IMR-90 (cell line): ENCODE measurements at regions not wholly inside any gene's neighbourhood (a gene's known extent, or its start where the extent isn't known, plus 50 kb on each side); places are given as distances from the start of the nearest gene placed in this dataset.

Experiments used
- ATAC-seq: fragments of 200-7000 bp; cut with Tn5 transposase; 2 replicates; pipeline ENCODE4 v1.9.1; 2020; ENCODE audit warnings: low read depth, mild to moderate bottlenecking, moderate library complexity
- BruUV-seq: library from RNA; stranded (reverse); fragments of 400-500 nt; replicated peaks from 2 replicates; lab custom pipeline; 2021; lab: Mats Ljungman, UMichigan
- CTCF ChIA-PET: fragments of 300-600 bp; formaldehyde crosslinking; extraction: SDS; loops from one replicate; lab custom pipeline; 2021; ENCODE audit warnings: antibody characterized with exemption; lab: Yijun Ruan, JAX
- POLR2A ChIA-PET: fragments of 300-600 bp; sonication (Branson Sonifier 250); formaldehyde crosslinking; loops from one replicate; lab custom pipeline; 2022; ENCODE audit warnings: antibody characterized with exemption; ENCODE audit not compliant: unreplicated experiment; lab: Charles Lee
- DNase-seq: peaks from one replicate; pipeline ENCODE4 v3.0.0; 2013
- H2AFZ ChIP-seq: replicated peaks from 2 replicates; pipeline ENCODE3; 2013; ENCODE audit warnings: low read length, mild to moderate bottlenecking; ENCODE audit not compliant: poor library complexity
- H2AK5ac ChIP-seq: 2 replicates; pipeline ENCODE4 v1.6.1; 2013; ENCODE audit warnings: low read depth, low read length, inconsistent platforms
- H2AK9ac ChIP-seq: replicated peaks from 2 replicates; pipeline ENCODE3; 2013; ENCODE audit warnings: mild to moderate bottlenecking, low read depth, low read length, moderate library complexity; ENCODE audit not compliant: poor library complexity
- H2BK120ac ChIP-seq: 2 replicates; pipeline ENCODE4 v1.6.1; 2013; ENCODE audit warnings: low read depth, low read length, inconsistent platforms
- H2BK15ac ChIP-seq: 3 replicates; pipeline ENCODE4 v1.6.1; 2013; ENCODE audit warnings: low read depth, low read length, inconsistent platforms
- H2BK20ac ChIP-seq: 2 replicates; pipeline ENCODE4 v1.6.1; 2013; ENCODE audit warnings: low read depth, mild to moderate bottlenecking, inconsistent platforms, low read length, moderate library complexity
- H2BK5ac ChIP-seq: 2 replicates; pipeline ENCODE4 v1.6.1; 2013; ENCODE audit warnings: mild to moderate bottlenecking, low read depth, low read length, inconsistent platforms; ENCODE audit not compliant: poor library complexity, severe bottlenecking
- H3K14ac ChIP-seq: replicated peaks from 2 replicates; pipeline ENCODE4 v1.6.1; 2013; ENCODE audit warnings: low read depth, low read length, inconsistent platforms
- H3K18ac ChIP-seq: 2 replicates; pipeline ENCODE4 v1.6.1; 2013; ENCODE audit warnings: low read depth, low read length, control low read depth
- H3K23ac ChIP-seq: 2 replicates; pipeline ENCODE4 v1.6.1; 2013; ENCODE audit warnings: low read depth, low read length, inconsistent platforms
- H3K27ac ChIP-seq: 2 replicates; pipeline ENCODE4 v1.5.1; 2013; ENCODE audit warnings: mild to moderate bottlenecking, control low read depth, low read length; ENCODE audit not compliant: insufficient read depth
- H3K27me3 ChIP-seq: 2 replicates; pipeline ENCODE4 v1.6.1; 2013; ENCODE audit warnings: low read length; ENCODE audit not compliant: control insufficient read depth, insufficient read depth
- H3K36me3 ChIP-seq: 2 replicates; pipeline ENCODE4 v1.6.1; 2013; ENCODE audit warnings: low read length, mixed read lengths; ENCODE audit not compliant: control insufficient read depth, insufficient read depth
- H3K4ac ChIP-seq: 2 replicates; pipeline ENCODE4 v1.6.1; 2013; ENCODE audit warnings: low read depth, low read length, inconsistent platforms
- H3K4me1 ChIP-seq: 2 replicates; pipeline ENCODE4 v1.6.1; 2013; ENCODE audit warnings: low read length, mixed read lengths; ENCODE audit not compliant: control insufficient read depth, insufficient read depth
- H3K4me2 ChIP-seq: 2 replicates; pipeline ENCODE4 v1.6.1; 2013; ENCODE audit warnings: low read depth, mild to moderate bottlenecking, control low read depth, low read length, moderate library complexity
- H3K4me3 ChIP-seq: 2 replicates; pipeline ENCODE4 v1.5.1; 2013; ENCODE audit warnings: low read depth, mild to moderate bottlenecking, control low read depth, low read length, moderate library complexity; ENCODE audit not compliant: insufficient read depth
- H3K56ac ChIP-seq: 2 replicates; pipeline ENCODE4 v1.6.1; 2013; ENCODE audit warnings: low read length, inconsistent platforms; ENCODE audit not compliant: insufficient read depth; ENCODE audit errors: extremely low read depth
- H3K79me1 ChIP-seq, 2 experiments: 2 replicates each; pipeline ENCODE4 v1.6.1; 2013; ENCODE audit warnings: low read length in 2 of 2, inconsistent platforms in 1 of 2, low read depth in 1 of 2
- H3K9ac ChIP-seq: 2 replicates; pipeline ENCODE4 v1.6.1; 2013; ENCODE audit warnings: low read depth, low read length, control low read depth
- H3K9me1 ChIP-seq: 2 replicates; pipeline ENCODE4 v1.6.1; 2013; ENCODE audit warnings: low read length, inconsistent platforms; ENCODE audit not compliant: insufficient read depth
- H3K9me3 ChIP-seq: 2 replicates; pipeline ENCODE4 v1.6.1; 2013; ENCODE audit warnings: low read length; ENCODE audit not compliant: control insufficient read depth, insufficient read depth
- H4K20me1 ChIP-seq: 2 replicates; pipeline ENCODE4 v1.6.1; 2013; ENCODE audit warnings: low read length, inconsistent platforms; ENCODE audit not compliant: insufficient read depth
- H4K5ac ChIP-seq: 2 replicates; pipeline ENCODE4 v1.6.1; 2013; ENCODE audit warnings: mild to moderate bottlenecking, low read depth, low read length, control low read depth
- H4K8ac ChIP-seq, 2 experiments: 2 replicates each; pipeline ENCODE4 v1.6.1; 2013; ENCODE audit warnings: low read depth in 2 of 2, low read length in 2 of 2, control low read depth in 1 of 2, inconsistent platforms in 1 of 2
- H4K91ac ChIP-seq: 2 replicates; pipeline ENCODE4 v1.6.1; 2013; ENCODE audit warnings: low read depth, low read length, inconsistent platforms; ENCODE audit not compliant: insufficient read depth
- BHLHE40 ChIP-seq: fragments of 150-350 bp; IDR thresholded peaks from 2 replicates; pipeline ENCODE4 v1.6.1; 2016; ENCODE audit warnings: mild to moderate bottlenecking, low read depth, low read length
- CEBPB ChIP-seq: IDR thresholded peaks from 2 replicates; pipeline ENCODE4 v1.6.1; 2012; ENCODE audit warnings: low read depth, low read length, improper control_type of control experiment
- CHD1 ChIP-seq: IDR thresholded peaks from 2 replicates; pipeline ENCODE4 v1.6.1; 2012; ENCODE audit warnings: low read depth, low read length, improper control_type of control experiment
- CTCF ChIP-seq: conservative IDR thresholded peaks from 2 replicates; pipeline ENCODE4 v1.5.1; 2012; ENCODE audit warnings: mild to moderate bottlenecking, low read depth, low read length, improper control_type of control experiment
- ELK1 ChIP-seq: fragments of 150-350 bp; IDR thresholded peaks from 2 replicates; pipeline ENCODE4 v1.6.1; 2016; ENCODE audit warnings: low read depth, mild to moderate bottlenecking, low read length, moderate library complexity, borderline replicate concordance
- FOS ChIP-seq: fragments of 150-350 bp; IDR thresholded peaks from 2 replicates; pipeline ENCODE4 v1.6.1; 2016; ENCODE audit warnings: low read depth, low read length
- MAFK ChIP-seq: IDR thresholded peaks from 2 replicates; pipeline ENCODE4 v1.6.1; 2012; ENCODE audit warnings: low read depth, low read length, improper control_type of control experiment
- MXI1 ChIP-seq: IDR thresholded peaks from 2 replicates; pipeline ENCODE4 v1.6.1; 2012; ENCODE audit warnings: low read depth, mild to moderate bottlenecking, low read length, moderate library complexity, borderline replicate concordance
- NFE2L2 ChIP-seq: fragments of 150-350 bp; IDR thresholded peaks from 2 replicates; pipeline ENCODE4 v1.6.1; 2016; ENCODE audit warnings: low read depth, mild to moderate bottlenecking, low read length
- RAD21 ChIP-seq: IDR thresholded peaks from 2 replicates; pipeline ENCODE4 v1.6.1; 2012; ENCODE audit warnings: low read length, improper control_type of control experiment
- RFX5 ChIP-seq: IDR thresholded peaks from 2 replicates; pipeline ENCODE4 v1.8.0; 2012; ENCODE audit warnings: low read depth, mild to moderate bottlenecking, low read length, moderate library complexity
- SMC3 ChIP-seq: fragments of 150-350 bp; IDR thresholded peaks from 2 replicates; pipeline ENCODE4 v1.6.1; 2016; ENCODE audit warnings: low read depth, mild to moderate bottlenecking, antibody characterized with exemption, low read length, moderate library complexity
- USF2 ChIP-seq: fragments of 150-350 bp; IDR thresholded peaks from 2 replicates; pipeline ENCODE4 v1.6.1; 2017; ENCODE audit warnings: mild to moderate bottlenecking, antibody characterized with exemption, low read length, low read depth
- WGBS, 2 experiments: methylation state at CpG; one replicate each; pipeline versions ENCODE4 v1.1.5 to v1.1.7; 2013; ENCODE audit warnings: missing lambda C conversion rate in 2 of 2; ENCODE audit not compliant: insufficient read length in 1 of 2; ENCODE audit errors: extremely low coverage in 2 of 2; 5-methylcytosine and 5-hydroxymethylcytosine counted together
- dilution Hi-C: fragments of 300-500 bp; cut with HindIII; formaldehyde crosslinking; loops from one replicate; pipeline ENCODE4 v1.14.3; 2018; ENCODE audit warnings: low sequenced_read_pairs; ENCODE audit not compliant: unreplicated experiment
- in situ Hi-C: fragments of 300-500 bp; cut with MboI; formaldehyde crosslinking; loops from 3 replicates; pipeline ENCODE4 v1.14.3; 2019; ENCODE audit warnings: low sequenced_read_pairs, inconsistent platforms, mixed read lengths
- intact Hi-C: fragments of 100-400 bp; cut with micrococcal nuclease; formaldehyde crosslinking; loops from 2 replicates; pipeline ENCODE4 v1.10.0; 2022

GRCh38 chr5:82832445-82832844 is 244.7 kb downstream of the TMEM167A start:
- Histone ChIP-seq H3K23ac (no peak overlapping the region), H3K36me3 (no peaks in the 10 kb centered on the region), H3K9ac (no peak overlapping the region), H3K4me3 (no peak overlapping the region), H3K4me2 (no peak overlapping the region), H3K4me1 (no peaks in the 10 kb centered on the region), H4K20me1 (no peaks in the 10 kb centered on the region), H2BK120ac (no peak overlapping the region), H4K5ac (no peak overlapping the region), H2AK5ac (no peak overlapping the region), H3K4ac (no peak overlapping the region), H3K56ac (no peak overlapping the region), H4K8ac (no peak overlapping the region), H2AFZ (no peak overlapping the region), H3K27me3 (no peaks in the 10 kb centered on the region), H3K18ac (no peak overlapping the region), H2BK5ac (no peak overlapping the region), H3K79me1 (no peaks in the 10 kb centered on the region), H3K27ac (no peak overlapping the region), H3K9me3 (0 out of 2 replicates have a peak, but pooled peaks cover 2% of the 10 kb centered on the region), H2BK20ac (no peak overlapping the region), H2AK9ac (no peak overlapping the region), H4K91ac (no peak overlapping the region), H3K9me1 (no peaks in the 10 kb centered on the region), H2BK15ac (no peak overlapping the region), H3K14ac (no peak overlapping the region)
- intact Hi-C loops: no loop called here
- DNase-seq (no peak), ATAC-seq (no peak)
- no TSS peak for BruUV-seq
- ChIA-PET POLR2A (no interaction called here), CTCF (no interaction called here)
- in situ Hi-C loops: no loop called here
- TF ChIP-seq MXI1: no peak
- no peak for TF ChIP-seq MAFK
- no peak for TF ChIP-seq CHD1
- TF ChIP-seq CEBPB: no peak
- no peak for TF ChIP-seq RFX5
- TF ChIP-seq SMC3: no peak
- no peak for TF ChIP-seq BHLHE40
- no peak for TF ChIP-seq ELK1
- TF ChIP-seq RAD21: no peak
- no peak for TF ChIP-seq FOS
- no peak for TF ChIP-seq CTCF
- TF ChIP-seq USF2: no peak
- TF ChIP-seq NFE2L2: no peak
- no CpG with 5 or more reads among the region's 2 CpGs for WGBS, 2 experiments
- dilution Hi-C loops: no loop called here
